GM18519 (cell line): ENCODE measurements at regions not wholly inside any gene's neighbourhood (a gene's known extent, or its start where the extent isn't known, plus 50 kb on each side); places are given as distances from the start of the nearest gene placed in this dataset.
A peak's percentile ranks its signal among the peaks of the same experiment; 100 is the strongest.
"Not testable (repeated sequence)": the region's sequence is repeated elsewhere in the genome, so short reads cannot be mapped to it uniquely, and the experiment has no call there.

Source experiments
- ATAC-seq: cut with Tn5 transposase; IDR thresholded peaks from one replicate; pipeline ENCODE4 v1.9.1; 2021; ENCODE audit warnings: mild to moderate bottlenecking, moderate library complexity; ENCODE audit not compliant: unreplicated experiment, low FRiP score

DNA sequence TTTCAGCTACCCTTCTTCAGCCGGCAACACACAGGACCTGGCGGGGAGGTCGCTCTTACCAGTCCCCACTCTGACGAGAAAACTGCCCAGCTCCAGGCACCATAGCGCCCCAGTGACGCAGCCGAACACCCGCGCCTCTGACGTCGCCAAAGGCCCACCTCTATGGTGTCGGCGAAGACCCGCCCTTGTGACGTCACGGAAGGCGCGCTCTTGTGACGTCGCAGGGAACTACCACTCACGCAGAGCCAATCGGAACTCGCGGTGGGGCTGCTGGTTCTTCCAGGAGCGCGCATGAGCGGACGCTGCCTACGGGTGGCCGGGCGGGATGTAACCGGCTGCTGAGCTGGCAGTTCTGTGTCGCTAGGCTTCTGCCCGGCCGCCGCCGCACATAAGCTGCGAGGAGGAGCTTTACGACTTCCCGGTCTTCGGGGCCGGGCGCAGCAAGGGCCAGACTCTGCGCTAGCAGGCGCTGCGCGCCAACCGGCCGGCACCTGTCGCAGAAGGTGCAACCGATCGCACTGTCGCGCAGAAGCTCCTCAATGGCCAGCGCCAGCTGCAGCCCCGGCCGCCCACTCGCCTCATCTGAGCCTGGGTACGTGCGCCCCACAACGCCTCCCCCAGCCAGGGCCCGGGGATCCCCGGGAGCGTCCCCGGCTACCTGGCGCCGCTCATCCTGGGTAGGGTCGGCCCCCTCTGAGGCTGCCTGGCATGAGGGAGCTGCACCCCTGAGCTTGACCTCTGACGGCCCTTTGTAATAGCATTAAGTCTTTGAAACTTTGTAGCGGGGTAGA is 121.3 kb upstream of the FBXO28 start:
- peak; percentile 100 for ATAC-seq

DNA sequence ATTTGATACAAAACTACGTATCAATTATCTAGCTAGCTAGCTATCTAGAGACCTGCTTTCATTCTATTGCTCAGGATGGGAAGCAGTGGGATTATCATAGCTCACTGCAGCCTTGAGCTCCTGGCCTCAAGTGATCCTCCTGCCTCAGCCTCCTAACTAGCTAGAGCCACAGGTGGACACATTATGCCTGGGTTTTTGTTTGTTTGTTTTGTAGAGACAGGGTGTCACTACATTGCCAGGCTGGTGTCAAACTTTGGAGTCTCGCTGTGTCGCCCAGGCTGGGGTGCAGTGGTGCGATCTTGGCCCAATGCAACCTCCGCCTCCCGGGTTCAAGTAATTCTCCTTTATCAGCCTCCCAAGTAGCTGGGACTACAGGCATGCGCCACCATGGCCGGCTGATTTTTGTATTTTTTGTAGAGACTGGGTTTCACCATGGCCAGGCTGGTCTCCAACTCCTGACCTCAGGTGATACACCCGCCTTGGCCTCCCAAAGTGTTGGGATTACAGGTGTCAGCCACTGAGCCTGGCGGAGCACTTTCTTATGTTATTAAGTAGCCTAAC is 122.5 kb upstream of the FBXO28 start:
- not testable (repeated sequence) for ATAC-seq

DNA sequence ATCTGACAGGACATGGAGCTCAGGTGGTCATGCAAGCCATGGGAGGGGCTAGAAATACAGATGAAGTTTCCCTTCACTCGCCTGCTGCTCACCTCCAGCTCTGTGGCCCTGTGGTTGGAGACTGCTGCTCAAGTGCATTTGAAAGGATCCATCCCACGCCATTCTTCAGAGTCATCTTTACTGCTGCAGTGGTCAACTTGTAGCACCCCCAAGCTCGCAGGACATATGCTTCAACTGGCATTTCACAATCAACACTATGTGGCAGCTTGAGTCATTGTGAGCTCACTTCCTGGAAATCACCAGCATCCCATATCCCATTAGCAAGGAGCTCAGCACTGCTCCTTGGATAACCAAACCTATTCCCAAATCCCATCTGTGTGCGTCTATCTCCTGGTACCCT is 116.2 kb upstream of the TP53BP2 start:
- not testable (repeated sequence) for ATAC-seq

DNA sequence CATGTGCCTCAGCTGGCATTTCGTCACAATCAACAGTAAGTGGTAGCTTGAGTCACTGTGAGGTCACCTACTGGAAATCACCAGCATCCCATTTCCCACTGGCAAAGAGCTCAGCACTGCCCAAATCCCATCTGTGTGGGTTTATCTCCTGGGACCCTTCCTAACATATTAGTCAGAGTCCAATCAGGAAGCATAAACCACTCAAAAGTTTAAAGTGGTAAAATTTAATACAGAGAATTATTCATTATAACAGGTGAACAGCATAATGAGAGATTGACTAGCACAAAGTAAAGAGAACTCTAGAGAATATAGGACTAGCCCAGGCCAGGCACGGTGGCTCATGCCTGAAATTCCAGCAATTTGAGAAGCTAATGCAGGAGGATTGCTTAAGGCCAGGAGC is 107.1 kb upstream of the TP53BP2 start:
- ATAC-seq = not testable (repeated sequence)

DNA sequence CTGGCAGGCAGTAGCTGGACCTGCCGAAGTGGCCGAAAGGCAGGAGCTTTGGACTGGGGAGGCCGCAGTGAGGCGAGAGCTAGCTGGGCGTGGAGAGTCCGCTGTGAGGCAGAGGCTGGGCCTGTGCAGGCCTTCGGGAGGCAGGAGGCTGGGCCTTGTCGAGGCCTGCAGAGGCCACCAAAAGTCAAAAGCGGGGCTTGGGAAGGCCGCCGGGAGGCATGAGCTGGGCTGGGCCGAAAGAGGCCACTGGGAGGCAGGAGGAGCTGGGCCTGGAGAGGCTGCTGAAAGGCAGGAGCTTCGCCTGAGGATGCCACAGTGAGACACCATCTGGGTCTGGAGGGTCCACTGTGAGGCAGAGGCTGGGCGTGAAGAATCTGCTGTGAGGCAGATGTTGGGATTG is 105.8 kb upstream of the TP53BP2 start:
- ATAC-seq = not testable (repeated sequence)

DNA sequence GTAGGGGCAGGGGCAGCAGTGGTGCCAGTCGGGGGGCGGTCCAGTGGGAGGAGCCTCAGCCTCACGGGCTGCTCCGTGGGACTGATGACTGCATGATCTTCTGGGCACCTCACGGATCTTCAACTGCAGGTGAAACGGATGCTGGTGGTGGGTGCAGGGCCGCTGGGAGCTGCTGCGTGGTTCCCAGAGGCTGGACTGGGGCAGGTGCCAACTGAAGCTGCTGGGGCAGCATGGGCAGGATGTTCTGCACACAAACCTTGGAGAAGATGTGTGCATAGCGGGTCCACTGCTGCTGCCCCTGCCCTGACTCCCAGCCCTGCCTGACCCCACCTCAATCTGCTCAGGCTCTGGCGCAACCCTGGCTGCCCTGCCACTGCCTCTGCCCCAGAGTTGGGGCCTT is 104.2 kb upstream of the TP53BP2 start:
- not testable (repeated sequence) for ATAC-seq

DNA sequence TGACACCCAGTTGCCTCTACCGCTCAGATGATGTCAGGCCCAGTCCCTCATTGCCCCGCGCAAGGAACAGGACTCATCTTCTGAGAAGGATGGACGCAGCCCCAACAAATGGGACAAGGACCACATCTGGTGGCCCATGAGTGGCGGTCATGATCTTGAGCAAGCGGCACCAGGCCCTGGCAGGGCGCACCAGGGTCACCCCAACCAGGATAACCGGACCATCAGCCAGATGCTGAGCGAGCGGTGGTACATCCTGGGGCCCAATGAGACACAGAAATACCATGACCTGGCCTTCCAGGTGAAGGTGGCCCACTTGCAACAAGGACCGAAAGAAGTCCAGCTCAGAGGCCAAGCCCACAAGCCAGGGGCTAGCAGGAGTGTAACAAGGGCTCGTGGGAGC is 102.3 kb upstream of the TP53BP2 start:
- ATAC-seq = not testable (repeated sequence)

DNA sequence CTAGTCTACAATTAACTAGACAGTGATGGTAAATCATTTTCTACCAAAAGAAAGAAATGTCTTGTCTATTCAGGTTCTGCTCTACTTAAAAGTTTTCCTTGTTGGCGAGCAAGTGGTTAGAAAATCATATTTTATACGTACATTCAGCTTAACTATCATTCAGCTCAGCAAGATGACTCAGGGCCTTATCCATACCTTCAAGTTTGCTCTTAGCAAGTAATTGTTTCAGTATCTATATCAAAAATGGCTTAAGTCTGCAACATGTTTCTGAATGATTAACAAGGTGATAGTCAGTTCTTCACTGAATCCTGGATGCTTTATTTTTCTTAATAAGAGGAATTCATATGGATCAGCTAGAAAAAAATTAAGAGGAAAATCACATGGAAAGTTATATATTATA is 90.8 kb upstream of the TP53BP2 start:
- ATAC-seq = not testable (repeated sequence)

DNA sequence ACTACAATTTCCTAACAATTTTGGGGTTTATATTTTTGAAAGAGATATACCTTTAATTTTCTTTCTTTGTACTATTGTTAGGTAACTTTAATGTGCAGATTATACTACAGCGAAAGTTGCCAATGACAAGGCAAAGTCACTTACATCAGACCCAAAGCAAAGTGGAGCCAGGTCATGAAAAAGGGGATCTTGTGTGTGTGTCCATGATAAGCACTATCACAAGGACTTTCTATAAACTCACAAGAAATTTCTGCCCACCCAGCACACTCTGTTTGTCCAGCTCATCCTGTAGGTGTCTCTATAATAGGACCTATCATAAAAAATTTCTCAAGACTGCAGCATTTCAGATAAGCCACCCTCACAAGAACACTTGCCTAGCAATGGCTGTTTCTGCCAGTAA is 85.7 kb upstream of the TP53BP2 start:
- ATAC-seq = not testable (repeated sequence)

DNA sequence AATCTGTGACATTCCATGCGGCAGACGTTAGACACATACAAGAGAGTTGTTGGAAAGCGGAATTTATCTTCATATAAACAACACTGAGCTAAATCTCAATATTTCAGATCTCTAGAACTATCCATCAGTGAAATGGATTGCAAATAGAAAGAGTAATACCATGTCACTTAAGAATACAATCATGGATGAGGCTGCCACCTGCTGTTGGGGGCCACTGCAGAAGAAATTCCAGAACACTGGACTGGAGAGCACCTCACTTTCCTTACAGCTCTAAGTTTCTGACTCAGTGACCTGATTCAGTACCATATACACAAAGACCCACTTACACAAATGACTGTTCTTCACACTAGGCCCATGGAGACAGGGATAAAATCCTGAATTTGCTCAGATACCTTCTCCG is 75.1 kb upstream of the TP53BP2 start:
- not testable (repeated sequence) for ATAC-seq

DNA sequence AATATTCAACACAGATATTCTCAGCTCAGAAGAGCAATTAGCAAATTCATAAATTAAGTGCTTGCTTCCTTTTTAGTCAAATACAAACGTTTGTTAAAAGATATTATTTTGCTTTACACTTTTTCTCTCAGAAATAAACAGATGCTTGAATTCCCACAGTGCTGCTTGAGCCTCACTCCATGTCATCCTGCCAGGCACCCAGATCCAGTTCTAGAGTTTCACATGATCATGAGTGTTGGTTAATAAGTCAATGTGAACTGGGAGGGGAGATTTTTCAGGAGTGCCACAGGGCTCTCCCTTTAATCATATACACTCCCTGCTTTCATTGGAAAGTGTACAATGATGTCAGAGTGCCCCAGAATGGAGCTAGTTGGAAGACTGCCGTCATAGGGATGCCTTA is 69.7 kb upstream of the TP53BP2 start:
- ATAC-seq = not testable (repeated sequence)

DNA sequence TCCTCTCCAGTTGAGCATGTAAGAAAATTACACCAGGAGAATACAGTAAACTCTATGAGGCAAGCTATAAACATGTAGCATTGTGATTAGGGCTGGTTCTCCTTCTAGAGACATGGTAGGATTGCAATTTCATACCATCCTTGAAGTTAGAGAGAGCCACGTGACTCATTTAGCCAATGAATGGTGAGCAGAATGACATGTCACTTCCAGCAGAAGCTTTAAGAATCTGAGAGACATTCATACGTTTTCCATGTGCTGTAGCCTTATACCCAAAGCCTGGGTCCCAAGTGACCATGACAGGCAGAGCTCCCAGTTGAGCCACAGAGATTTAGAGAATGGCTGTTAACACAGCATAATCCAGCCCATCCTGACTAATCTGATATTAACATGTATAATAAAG is 68.0 kb upstream of the TP53BP2 start:
- ATAC-seq = not testable (repeated sequence)

DNA sequence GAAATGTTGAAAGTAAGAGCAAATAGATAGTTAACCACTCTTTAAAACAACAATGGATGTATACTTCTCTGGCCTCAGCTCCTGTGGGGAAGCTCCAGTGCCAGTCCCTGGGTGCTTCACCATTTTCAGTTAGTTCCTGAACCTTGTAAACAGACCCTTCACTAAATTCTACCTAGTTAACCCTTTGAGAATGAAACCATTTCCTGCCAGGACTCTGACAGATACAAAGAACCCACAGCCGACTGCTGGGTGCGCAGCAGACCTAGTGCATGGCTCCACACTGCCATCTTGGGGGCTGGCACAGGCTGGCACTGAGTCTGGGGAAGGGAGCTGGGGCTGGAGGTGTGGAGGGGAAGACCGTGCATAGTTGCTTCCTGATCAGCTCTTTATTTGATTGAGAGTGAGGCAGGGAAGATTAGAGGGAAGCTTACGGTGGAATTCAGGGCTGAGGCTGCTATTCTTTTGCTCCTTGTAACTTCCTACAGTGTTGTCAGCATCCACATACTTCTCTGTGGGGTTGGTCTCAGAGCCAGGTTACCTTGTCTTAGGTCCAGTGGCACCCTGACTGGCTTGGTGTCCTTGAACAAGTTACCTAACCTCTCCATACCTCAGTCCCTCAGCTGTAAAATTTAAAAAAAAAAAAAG is 62.3 kb upstream of the TP53BP2 start:
- ATAC-seq = not testable (repeated sequence)

DNA sequence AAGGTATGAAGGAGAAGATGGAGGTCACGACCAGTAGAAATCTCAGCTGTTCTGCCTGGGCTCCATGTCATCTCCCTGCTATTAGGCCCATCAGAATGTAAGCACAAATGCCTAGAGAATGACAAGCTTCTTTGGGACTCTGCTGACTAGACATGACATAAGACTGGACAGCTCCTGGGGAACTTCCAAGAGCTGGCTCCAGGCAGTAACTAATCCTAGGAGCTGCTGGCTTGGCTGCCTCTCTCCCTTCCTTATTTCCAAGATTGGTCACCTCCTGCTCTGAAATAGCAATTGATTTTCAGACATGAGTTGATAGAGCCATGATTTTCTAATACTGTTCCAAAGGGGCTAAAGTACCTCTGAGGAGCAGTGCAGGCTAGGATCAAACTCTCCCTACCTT is 57.5 kb upstream of the TP53BP2 start:
- ATAC-seq = not testable (repeated sequence)

DNA sequence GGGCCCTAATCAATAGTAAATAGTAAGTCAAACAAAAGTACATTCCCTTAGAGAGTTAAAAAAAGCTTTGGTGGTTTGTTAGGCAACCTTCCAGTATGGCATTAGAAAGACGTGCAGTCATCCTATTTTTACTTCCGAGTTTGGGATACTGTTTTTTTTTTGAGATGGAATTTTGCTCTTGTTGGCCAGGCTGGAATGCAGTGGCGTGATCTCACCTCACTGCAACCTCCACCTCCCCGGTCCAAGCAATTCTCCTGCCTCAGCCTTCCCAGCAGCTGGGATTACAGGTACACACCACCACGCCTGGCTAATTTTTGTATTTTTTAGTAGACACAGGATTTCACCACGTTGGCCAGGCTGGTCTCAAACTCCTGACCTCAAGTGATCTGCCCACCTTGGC is 54.0 kb upstream of the TP53BP2 start:
- ATAC-seq = not testable (repeated sequence)

DNA sequence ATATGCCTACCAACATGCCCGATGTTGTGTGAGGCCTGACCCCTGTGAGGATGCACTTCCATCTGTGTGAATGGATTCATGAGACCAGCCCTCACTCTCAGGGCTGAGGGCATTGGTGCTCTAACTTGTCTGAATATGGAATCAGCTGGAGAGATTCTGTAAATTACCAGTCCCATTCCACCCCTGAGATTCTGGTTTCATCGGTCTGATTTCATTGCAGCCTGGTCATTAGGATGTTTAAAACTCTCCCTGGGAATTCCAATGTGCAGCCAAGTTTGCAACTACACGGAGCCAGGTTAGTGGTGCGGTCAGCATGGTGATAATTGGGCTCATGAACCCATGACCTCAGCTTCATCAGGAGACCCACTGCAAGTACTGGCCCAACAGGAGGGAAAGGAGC is 51.4 kb upstream of the TP53BP2 start:
- not testable (repeated sequence) for ATAC-seq

DNA sequence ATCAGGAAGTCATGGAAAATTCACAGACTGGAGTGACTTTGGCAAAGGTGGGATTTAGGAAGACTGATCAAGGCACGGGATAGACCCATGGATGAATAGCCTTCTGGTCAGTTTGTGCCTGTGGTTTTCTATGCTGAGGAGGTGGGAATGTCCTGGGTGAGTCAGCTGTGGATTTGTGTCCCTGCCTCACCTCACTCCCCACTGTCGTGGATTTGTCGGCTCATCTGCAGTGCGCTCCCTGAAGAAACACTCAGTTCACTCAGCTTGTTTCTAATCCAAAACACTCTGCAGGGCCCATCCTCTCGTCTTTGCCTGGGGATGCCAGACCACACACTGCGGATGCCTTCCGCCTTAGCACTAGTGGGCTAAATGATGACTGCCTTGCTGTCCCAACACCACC is 50.2 kb upstream of the TP53BP2 start:
- not testable (repeated sequence) for ATAC-seq
